ENCODE measurements at regions not wholly inside any gene's neighbourhood (a gene's known extent, or its start where the extent isn't known, plus 50 kb on each side); places are given as distances from the start of the nearest gene placed in this dataset.

DNA sequence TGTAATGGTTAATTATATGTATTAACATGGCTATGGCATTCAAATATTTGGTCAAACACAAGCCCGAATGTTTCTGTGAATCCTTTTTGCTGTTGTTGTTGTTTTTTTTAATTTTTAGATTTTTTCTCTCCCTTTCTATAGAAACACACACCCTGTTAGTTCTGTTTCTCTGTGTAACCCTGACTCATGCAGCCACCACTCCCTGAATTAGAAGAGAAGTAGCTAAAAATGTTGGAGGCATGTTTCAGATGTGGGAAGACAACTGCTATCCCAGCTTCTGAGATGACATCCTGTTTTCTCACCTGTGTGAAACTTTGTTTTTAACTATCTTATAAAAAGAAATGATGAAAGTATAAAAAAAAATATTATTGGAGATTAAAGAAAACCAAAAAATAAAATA, 219.6 kb upstream of the RGPD4 start:
- no peaks in the 10 kb centered on the region for H3K4me1 ChIP-seq (ENCODE audit: control insufficient read depth in 5 of 5, insufficient read depth in 5 of 5, low read length in 5 of 5)
- TF ChIP-seq, protein P1, sequence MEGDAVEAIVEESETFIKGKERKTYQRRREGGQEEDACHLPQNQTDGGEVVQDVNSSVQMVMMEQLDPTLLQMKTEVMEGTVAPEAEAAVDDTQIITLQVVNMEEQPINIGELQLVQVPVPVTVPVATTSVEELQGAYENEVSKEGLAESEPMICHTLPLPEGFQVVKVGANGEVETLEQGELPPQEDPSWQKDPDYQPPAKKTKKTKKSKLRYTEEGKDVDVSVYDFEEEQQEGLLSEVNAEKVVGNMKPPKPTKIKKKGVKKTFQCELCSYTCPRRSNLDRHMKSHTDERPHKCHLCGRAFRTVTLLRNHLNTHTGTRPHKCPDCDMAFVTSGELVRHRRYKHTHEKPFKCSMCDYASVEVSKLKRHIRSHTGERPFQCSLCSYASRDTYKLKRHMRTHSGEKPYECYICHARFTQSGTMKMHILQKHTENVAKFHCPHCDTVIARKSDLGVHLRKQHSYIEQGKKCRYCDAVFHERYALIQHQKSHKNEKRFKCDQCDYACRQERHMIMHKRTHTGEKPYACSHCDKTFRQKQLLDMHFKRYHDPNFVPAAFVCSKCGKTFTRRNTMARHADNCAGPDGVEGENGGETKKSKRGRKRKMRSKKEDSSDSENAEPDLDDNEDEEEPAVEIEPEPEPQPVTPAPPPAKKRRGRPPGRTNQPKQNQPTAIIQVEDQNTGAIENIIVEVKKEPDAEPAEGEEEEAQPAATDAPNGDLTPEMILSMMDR (IDR thresholded peaks at IDR 0.05; ENCODE audit: control extremely low read depth, extremely low read depth): no peak
- H3K9me3 ChIP-seq (ENCODE audit: control insufficient read depth in 4 of 4, insufficient read depth in 3 of 4, low read length in 3 of 4): no peaks in the 10 kb centered on the region
- 42 to 82% methylated on average over 1 of the region's 1 CpG for WGBS, 2 donors
- ATAC-seq (ENCODE audit: insufficient read depth, low FRiP score): no peak
- no peak overlapping the region for H3K9ac ChIP-seq (ENCODE audit: insufficient read depth in 1 of 2, low read length in 2 of 2)
- DNase-seq: no peak
- H3K27me3 ChIP-seq (ENCODE audit: control insufficient read depth in 3 of 3, insufficient read depth in 3 of 3, low read length in 2 of 3): no peaks in the 10 kb centered on the region
- no peak overlapping the region for H3K27ac ChIP-seq (ENCODE audit: low read depth in 1 of 2, low read length in 1 of 2)
- no peaks in the 10 kb centered on the region for H3K36me3 ChIP-seq (ENCODE audit: control insufficient read depth in 4 of 4, insufficient read depth in 4 of 4, low read length in 4 of 4)
- no peak overlapping the region for H3K4me3 ChIP-seq

DNA sequence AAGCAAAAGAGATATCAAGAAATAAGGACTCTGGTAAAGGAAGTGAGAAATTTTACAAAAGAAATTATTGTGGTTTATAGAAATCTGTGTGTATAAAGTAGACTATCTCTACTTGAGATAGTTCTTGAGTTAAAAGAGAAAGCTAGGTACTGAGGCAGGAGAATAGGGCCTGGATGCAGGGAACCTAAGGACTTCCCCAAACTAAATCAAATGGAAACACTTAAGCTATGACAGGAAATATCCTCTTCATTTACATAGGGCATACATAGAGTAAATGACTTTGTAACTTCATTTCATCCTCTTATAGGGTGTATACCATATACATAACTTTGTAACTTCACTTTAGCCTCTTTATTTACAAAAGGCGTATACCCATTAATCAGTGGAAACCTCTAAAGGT, 219.2 kb upstream of the RGPD4 start:
- no peak overlapping the region for H3K27ac ChIP-seq (ENCODE audit: low read depth in 1 of 2, low read length in 1 of 2)
- H3K9me3 ChIP-seq (ENCODE audit: control insufficient read depth in 4 of 4, insufficient read depth in 3 of 4, low read length in 3 of 4): no peaks in the 10 kb centered on the region
- H3K36me3 ChIP-seq (ENCODE audit: control insufficient read depth in 4 of 4, insufficient read depth in 4 of 4, low read length in 4 of 4): no peaks in the 10 kb centered on the region
- DNase-seq: no peak
- no peaks in the 10 kb centered on the region for H3K27me3 ChIP-seq (ENCODE audit: control insufficient read depth in 3 of 3, insufficient read depth in 3 of 3, low read length in 2 of 3)
- no peak overlapping the region for H3K4me3 ChIP-seq
- H3K4me1 ChIP-seq (ENCODE audit: control insufficient read depth in 5 of 5, insufficient read depth in 5 of 5, low read length in 5 of 5): no peaks in the 10 kb centered on the region
- H3K9ac ChIP-seq (ENCODE audit: insufficient read depth in 1 of 2, low read length in 2 of 2): no peak overlapping the region
- TF ChIP-seq, protein P1 (IDR thresholded peaks at IDR 0.05; ENCODE audit: control extremely low read depth, extremely low read depth): no peak
- WGBS, 2 donors: 90 to 92% methylated on average over 1 of the region's 1 CpG
- no peak for ATAC-seq (ENCODE audit: insufficient read depth, low FRiP score)

DNA sequence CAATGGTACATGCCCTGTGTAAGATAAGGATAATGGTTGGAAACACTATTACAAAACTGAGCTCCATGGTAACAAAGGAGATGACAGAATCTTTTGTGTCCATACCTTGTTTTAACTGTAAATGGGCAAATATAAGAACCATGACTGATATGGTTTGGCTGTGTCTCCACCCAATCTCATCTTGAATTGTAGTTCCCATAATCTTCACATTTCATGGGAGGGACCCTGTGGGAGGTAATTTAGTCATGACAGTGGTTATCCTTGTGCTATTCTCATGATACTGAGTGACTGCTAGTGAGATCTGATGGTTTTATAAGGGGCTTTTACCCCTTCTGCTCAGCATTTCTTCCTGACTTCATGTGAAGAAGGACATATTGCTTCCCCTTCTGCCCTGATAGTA, 211.7 kb upstream of the RGPD4 start:
- Histone ChIP-seq H3K36me3 (ENCODE audit: control insufficient read depth in 4 of 4, insufficient read depth in 4 of 4, low read length in 4 of 4) (no peaks in the 10 kb centered on the region), H3K27ac (ENCODE audit: low read depth in 1 of 2, low read length in 1 of 2) (no peak overlapping the region), H3K4me1 (ENCODE audit: control insufficient read depth in 5 of 5, insufficient read depth in 5 of 5, low read length in 5 of 5) (no peaks in the 10 kb centered on the region), H3K9me3 (ENCODE audit: control insufficient read depth in 4 of 4, insufficient read depth in 3 of 4, low read length in 3 of 4) (peaks cover 0 to 7% (median 0%) of the 10 kb centered on the region in 4 donors), H3K4me3 (no peak overlapping the region), H3K9ac (ENCODE audit: insufficient read depth in 1 of 2, low read length in 2 of 2) (no peak overlapping the region), H3K27me3 (ENCODE audit: control insufficient read depth in 3 of 3, insufficient read depth in 3 of 3, low read length in 2 of 3) (no peaks in the 10 kb centered on the region)
- TF ChIP-seq, protein P1 (IDR thresholded peaks at IDR 0.05; ENCODE audit: control extremely low read depth, extremely low read depth): no peak
- ATAC-seq (ENCODE audit: insufficient read depth, low FRiP score) (no peak), DNase-seq (no peak)

DNA sequence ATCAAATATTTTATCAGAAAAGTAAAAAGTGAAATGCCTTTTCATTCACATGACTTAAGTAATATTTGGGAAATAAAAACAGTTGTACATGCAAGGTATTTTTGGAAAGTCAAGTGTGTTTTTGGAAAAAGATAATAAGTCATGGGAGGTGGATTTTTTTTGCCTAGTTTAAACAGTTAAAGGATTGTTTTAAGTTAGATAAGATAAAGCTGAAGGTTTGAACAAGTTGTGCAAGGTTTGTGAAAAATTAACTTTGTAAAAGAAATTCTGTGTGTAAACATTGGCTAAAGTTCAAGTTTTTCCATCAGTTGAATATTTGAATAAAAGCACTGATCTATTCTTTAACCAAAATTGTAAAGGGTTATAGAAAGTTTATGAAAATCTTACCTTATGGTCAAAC, 207.9 kb upstream of the RGPD4 start:
- TF ChIP-seq, protein P1 (IDR thresholded peaks at IDR 0.05; ENCODE audit: control extremely low read depth, extremely low read depth): no peak
- DNase-seq: no peak
- ATAC-seq (ENCODE audit: insufficient read depth, low FRiP score): no peak
- Histone ChIP-seq H3K27me3 (ENCODE audit: control insufficient read depth in 3 of 3, insufficient read depth in 3 of 3, low read length in 2 of 3) (no peaks in the 10 kb centered on the region), H3K9ac (ENCODE audit: insufficient read depth in 1 of 2, low read length in 2 of 2) (no peak overlapping the region), H3K27ac (ENCODE audit: low read depth in 1 of 2, low read length in 1 of 2) (no peak overlapping the region), H3K4me3 (no peak overlapping the region), H3K36me3 (ENCODE audit: control insufficient read depth in 4 of 4, insufficient read depth in 4 of 4, low read length in 4 of 4) (no peaks in the 10 kb centered on the region), H3K4me1 (ENCODE audit: control insufficient read depth in 5 of 5, insufficient read depth in 5 of 5, low read length in 5 of 5) (no peaks in the 10 kb centered on the region), H3K9me3 (ENCODE audit: control insufficient read depth in 4 of 4, insufficient read depth in 3 of 4, low read length in 3 of 4) (peaks cover 0 to 7% (median 0%) of the 10 kb centered on the region in 4 donors)
